ENCODE measurements at regions not wholly inside any gene's neighbourhood (a gene's known extent, or its start where the extent isn't known, plus 50 kb on each side); places are given as distances from the start of the nearest gene placed in this dataset.

- H3K9me3 ChIP-seq (ENCODE audit: low read length): no peaks in the 10 kb centered on the region
- no peaks in the 10 kb centered on the region for H3K79me2 ChIP-seq (ENCODE audit: insufficient read depth, low read depth, low read length)
- no peak for DNase-seq (ENCODE audit: low spot score)
- POLR2A ChIA-PET: no interaction called here
- no peak overlapping the region for H3K4me3 ChIP-seq (ENCODE audit: low read depth, low read length, poor library complexity, severe bottlenecking)
- H3K4me1 ChIP-seq (ENCODE audit: insufficient read depth, low read length, poor library complexity, severe bottlenecking): no peaks in the 10 kb centered on the region
- CTCF ChIA-PET (ENCODE audit: unreplicated experiment): no interaction called here
- H3K36me3 ChIP-seq (ENCODE audit: insufficient read depth, low read length): no peaks in the 10 kb centered on the region
- no peaks in the 10 kb centered on the region for H3K9me2 ChIP-seq (ENCODE audit: insufficient read depth, low read length)
- H2AFZ ChIP-seq (ENCODE audit: low read length): no peak overlapping the region
- no peak overlapping the region for H3K27ac ChIP-seq (ENCODE audit: low read depth, low read length, poor library complexity, severe bottlenecking)
- intact Hi-C loops (cut with micrococcal nuclease; ENCODE audit: unreplicated experiment): no loop called here
- TF ChIP-seq EZH2phosphoT487 (IDR thresholded peaks at IDR 0.05; ENCODE audit: borderline replicate concordance, low read depth, low read length): no peak
- no peak for TF ChIP-seq CTCF (conservative IDR thresholded peaks at IDR 0.05; ENCODE audit: low read length)
- no peak overlapping the region for H3K4me2 ChIP-seq (ENCODE audit: low read length)
- H4K20me1 ChIP-seq (ENCODE audit: insufficient read depth, low read length): no peaks in the 10 kb centered on the region
- BruUV-seq (replicated peaks): no TSS peak
Observed at GRCh38 chr12:119258556-119258955, 76.0 kb upstream of the CCDC60 start.

GRCh38 chr12:119259484-119259883, 75.0 kb upstream of the CCDC60 start:
- POLR2A ChIA-PET: interaction anchor here (0.6 kb wide), 1 partner anchor 201 kb away, joined by 9 read pairs; no protein-coding TSS in a partner anchor
- H3K9me3 ChIP-seq (ENCODE audit: low read length): no peaks in the 10 kb centered on the region
- H4K20me1 ChIP-seq (ENCODE audit: insufficient read depth, low read length): no peaks in the 10 kb centered on the region
- H3K4me1 ChIP-seq (ENCODE audit: insufficient read depth, low read length, poor library complexity, severe bottlenecking): no peaks in the 10 kb centered on the region
- no peak overlapping the region for H3K27ac ChIP-seq (ENCODE audit: low read depth, low read length, poor library complexity, severe bottlenecking)
- no peaks in the 10 kb centered on the region for H3K36me3 ChIP-seq (ENCODE audit: insufficient read depth, low read length)
- CTCF ChIA-PET (ENCODE audit: unreplicated experiment): no interaction called here
- H2AFZ ChIP-seq (ENCODE audit: low read length): no peak overlapping the region
- DNase-seq (ENCODE audit: low spot score): no peak
- H3K79me2 ChIP-seq (ENCODE audit: insufficient read depth, low read depth, low read length): no peaks in the 10 kb centered on the region
- TF ChIP-seq CTCF (conservative IDR thresholded peaks at IDR 0.05; ENCODE audit: low read length) (no peak), EZH2phosphoT487 (IDR thresholded peaks at IDR 0.05; ENCODE audit: borderline replicate concordance, low read depth, low read length) (no peak)
- no peak overlapping the region for H3K4me2 ChIP-seq (ENCODE audit: low read length)
- intact Hi-C loops (cut with micrococcal nuclease; ENCODE audit: unreplicated experiment): no loop called here
- BruUV-seq (replicated peaks): no TSS peak
- no peaks in the 10 kb centered on the region for H3K9me2 ChIP-seq (ENCODE audit: insufficient read depth, low read length)
- H3K4me3 ChIP-seq (ENCODE audit: low read depth, low read length, poor library complexity, severe bottlenecking): no peak overlapping the region

GRCh38 chr12:119262388-119262787, 72.1 kb upstream of the CCDC60 start:
- H3K4me1 ChIP-seq (ENCODE audit: insufficient read depth, low read length, poor library complexity, severe bottlenecking): no peaks in the 10 kb centered on the region
- intact Hi-C loops (cut with micrococcal nuclease; ENCODE audit: unreplicated experiment): no loop called here
- BruUV-seq (replicated peaks): no TSS peak
- no peak overlapping the region for H2AFZ ChIP-seq (ENCODE audit: low read length)
- ChIA-PET POLR2A (no interaction called here), CTCF (ENCODE audit: unreplicated experiment) (no interaction called here)
- no peaks in the 10 kb centered on the region for H3K9me3 ChIP-seq (ENCODE audit: low read length)
- no peaks in the 10 kb centered on the region for H3K9me2 ChIP-seq (ENCODE audit: insufficient read depth, low read length)
- DNase-seq (ENCODE audit: low spot score): no peak
- no peaks in the 10 kb centered on the region for H3K79me2 ChIP-seq (ENCODE audit: insufficient read depth, low read depth, low read length)
- H3K27ac ChIP-seq (ENCODE audit: low read depth, low read length, poor library complexity, severe bottlenecking): no peak overlapping the region
- no peak overlapping the region for H3K4me3 ChIP-seq (ENCODE audit: low read depth, low read length, poor library complexity, severe bottlenecking)
- TF ChIP-seq EZH2phosphoT487 (IDR thresholded peaks at IDR 0.05; ENCODE audit: borderline replicate concordance, low read depth, low read length) (no peak), CTCF (conservative IDR thresholded peaks at IDR 0.05; ENCODE audit: low read length) (no peak)
- no peaks in the 10 kb centered on the region for H3K36me3 ChIP-seq (ENCODE audit: insufficient read depth, low read length)
- H3K4me2 ChIP-seq (ENCODE audit: low read length): no peak overlapping the region
- no peaks in the 10 kb centered on the region for H4K20me1 ChIP-seq (ENCODE audit: insufficient read depth, low read length)

Measured in OCI-LY7 (cell line).